OCI-LY7 (cell line): ENCODE measurements at regions not wholly inside any gene's neighbourhood (a gene's known extent, or its start where the extent isn't known, plus 50 kb on each side); places are given as distances from the start of the nearest gene placed in this dataset.

Experiments used
- CTCF ChIP-seq: fragments of 200-600 bp; sonication (generic); conservative IDR thresholded peaks from 2 replicates; pipeline ENCODE4 v1.5.1; 2014; ENCODE audit warnings: mild to moderate bottlenecking, antibody characterized with exemption, low read length, moderate library complexity, mixed read lengths
- EZH2phosphoT487 ChIP-seq: fragments of 200-600 bp; sonication (generic); IDR thresholded peaks from 2 replicates; pipeline ENCODE4 v1.6.1; 2018; ENCODE audit warnings: low read depth, borderline replicate concordance, mild to moderate bottlenecking, mixed run types, antibody characterized with exemption, low read length, moderate library complexity, mixed read lengths

- no peak for TF ChIP-seq CTCF
- TF ChIP-seq EZH2phosphoT487 = no peak
These were observed 200.9 kb upstream of the N4BP1 start for GRCh38 chr16:48810803-48811453.
